ENCODE measurements at regions not wholly inside any gene's neighbourhood (a gene's known extent, or its start where the extent isn't known, plus 50 kb on each side); places are given as distances from the start of the nearest gene placed in this dataset.

DNA sequence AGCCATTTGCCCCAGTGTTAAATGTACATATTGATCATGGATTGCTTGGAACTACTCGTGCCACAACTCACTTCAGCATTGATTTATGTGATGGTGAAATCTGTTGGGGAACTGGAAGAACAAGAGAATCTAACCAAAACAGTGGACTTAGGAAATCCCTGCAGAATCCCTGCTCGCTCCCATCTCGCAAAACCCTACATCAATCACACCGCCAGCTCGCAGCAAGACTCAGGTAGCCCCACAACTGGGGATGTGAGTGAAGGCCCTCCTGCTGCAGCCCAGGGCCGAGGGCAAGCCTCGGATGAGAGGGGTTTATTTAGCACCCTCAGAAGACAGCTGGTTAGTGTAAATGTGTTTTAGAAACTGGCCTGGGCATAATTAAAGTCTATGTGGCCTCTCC is 171.6 kb downstream of the ANAPC1 start:
- TF ChIP-seq, protein P1, sequence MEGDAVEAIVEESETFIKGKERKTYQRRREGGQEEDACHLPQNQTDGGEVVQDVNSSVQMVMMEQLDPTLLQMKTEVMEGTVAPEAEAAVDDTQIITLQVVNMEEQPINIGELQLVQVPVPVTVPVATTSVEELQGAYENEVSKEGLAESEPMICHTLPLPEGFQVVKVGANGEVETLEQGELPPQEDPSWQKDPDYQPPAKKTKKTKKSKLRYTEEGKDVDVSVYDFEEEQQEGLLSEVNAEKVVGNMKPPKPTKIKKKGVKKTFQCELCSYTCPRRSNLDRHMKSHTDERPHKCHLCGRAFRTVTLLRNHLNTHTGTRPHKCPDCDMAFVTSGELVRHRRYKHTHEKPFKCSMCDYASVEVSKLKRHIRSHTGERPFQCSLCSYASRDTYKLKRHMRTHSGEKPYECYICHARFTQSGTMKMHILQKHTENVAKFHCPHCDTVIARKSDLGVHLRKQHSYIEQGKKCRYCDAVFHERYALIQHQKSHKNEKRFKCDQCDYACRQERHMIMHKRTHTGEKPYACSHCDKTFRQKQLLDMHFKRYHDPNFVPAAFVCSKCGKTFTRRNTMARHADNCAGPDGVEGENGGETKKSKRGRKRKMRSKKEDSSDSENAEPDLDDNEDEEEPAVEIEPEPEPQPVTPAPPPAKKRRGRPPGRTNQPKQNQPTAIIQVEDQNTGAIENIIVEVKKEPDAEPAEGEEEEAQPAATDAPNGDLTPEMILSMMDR (IDR thresholded peaks at IDR 0.05; ENCODE audit: control insufficient read depth, insufficient read depth, low read depth, low read length, missing control alignments) = no peak
- no peak for DNase-seq (ENCODE audit: low read depth)
- H3K4me3 ChIP-seq (ENCODE audit: control insufficient read depth, low read depth, low read length) = no peak overlapping the region

DNA sequence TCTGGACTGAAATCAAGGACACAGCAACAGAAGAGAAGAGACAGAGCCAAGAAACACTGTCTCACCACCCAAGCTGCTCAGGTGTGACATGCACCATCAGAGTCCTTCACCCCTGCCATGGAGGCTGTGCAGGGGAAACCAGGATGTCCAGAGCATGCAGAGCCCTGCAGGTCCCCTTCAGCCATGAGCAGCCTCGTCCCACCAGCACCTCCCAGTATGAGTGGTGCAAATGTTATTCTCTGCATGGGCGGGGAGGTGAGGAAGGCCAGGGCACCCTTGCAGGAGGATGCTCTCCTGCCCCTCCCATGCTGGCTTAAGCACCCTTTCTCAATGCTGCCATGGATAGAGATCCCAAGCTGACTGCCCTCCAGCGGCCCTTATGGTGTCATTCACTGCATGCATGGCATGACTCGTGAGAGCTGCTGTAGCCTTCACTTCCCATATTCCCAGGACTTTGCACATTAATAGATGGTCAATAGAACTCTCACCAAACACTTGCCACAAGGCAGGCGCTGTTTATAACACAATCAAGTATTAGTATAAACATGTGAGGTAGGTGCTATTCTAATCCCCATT is 171.0 kb downstream of the ANAPC1 start:
- TF ChIP-seq, protein P1 (IDR thresholded peaks at IDR 0.05; ENCODE audit: control insufficient read depth, insufficient read depth, low read depth, low read length, missing control alignments) = no peak
- no peak overlapping the region for H3K4me3 ChIP-seq (ENCODE audit: control insufficient read depth, low read depth, low read length)
- no peak for DNase-seq (ENCODE audit: low read depth)

DNA sequence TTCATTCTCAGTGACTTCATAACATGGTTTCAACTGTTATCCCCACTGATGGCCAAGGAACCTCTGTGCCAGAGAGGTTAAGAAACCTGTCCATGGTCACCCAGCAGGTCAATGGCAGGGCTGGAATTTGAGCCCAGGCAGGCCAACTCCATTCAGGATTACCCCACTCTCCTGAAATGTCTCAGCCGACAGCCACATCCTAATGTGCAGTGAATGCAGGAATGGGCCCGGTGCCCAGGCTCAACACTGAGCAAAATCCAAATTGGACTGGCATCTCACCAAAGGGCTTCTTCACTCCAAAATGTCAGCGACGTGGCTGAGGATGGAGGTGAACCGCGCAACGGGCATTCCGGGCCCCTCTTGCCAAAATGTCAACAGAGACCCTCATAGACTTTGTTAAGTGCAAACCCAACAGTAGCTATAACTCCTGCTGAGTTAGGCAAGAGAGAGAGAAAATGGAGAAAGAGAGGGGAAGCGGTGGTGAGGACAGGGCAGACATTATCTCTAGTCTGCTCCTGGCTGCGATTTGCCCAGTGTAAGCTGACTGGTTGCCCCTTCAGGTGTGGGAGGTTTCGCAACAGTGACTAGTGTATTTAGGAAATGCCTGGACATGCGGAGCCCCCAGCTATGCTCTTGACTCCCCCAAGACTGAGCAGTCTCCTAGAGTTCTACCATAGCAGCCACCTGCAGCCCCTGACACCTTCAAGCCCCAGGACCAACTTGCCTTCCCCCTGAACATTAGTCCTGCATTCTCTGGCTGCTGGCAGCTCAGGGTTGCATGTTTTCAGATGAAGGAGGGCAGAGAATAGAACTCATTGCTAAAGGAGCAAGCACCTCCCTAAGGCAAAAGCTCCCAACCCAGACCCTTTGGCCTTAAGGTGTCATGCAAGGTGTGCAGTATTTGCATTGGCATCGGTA is 167.7 kb downstream of the ANAPC1 start:
- TF ChIP-seq, protein P1 (IDR thresholded peaks at IDR 0.05; ENCODE audit: control insufficient read depth, insufficient read depth, low read depth, low read length, missing control alignments) = no peak
- DNase-seq (ENCODE audit: low read depth) = no peak

DNA sequence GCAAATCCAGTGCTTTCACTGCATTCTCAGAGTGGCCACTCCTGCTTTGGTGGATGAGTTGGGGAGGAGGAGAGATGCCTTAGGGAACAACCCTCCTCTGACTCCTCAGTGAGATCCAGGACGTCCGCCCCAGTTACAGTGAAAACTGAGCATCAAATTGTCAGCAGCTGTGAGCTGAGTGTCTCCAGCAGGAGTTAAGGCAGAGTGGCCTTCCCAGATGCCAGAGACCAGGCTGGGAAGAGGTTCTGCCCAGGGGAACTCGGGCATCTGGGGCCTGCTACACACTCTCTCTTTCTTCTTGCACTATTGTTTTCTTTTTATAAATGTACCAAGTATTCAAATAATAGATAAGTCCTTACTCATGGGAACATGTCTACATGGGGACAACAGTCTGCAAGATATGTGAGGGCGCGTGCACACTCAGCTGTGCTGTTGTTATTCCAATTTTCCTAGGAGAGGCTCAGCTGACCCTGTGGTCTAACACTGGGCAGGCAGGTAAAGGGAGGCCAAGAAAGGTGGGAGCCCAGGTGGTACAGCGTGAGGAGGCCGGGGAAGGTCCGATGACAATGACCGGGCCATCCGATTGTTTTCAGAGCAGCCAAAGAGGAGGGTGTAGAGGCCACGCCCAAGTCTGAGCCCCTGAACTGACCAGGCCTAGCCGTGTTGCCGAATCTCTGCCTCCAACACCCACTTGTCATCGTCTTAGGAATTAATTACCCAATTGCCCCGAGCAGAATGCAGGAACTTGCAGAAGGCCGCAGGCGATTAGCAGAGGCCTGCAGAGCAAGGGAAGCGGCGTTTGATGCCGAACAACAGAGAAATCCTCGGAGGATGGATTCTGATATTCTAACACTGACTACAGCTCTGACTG is 166.9 kb downstream of the ANAPC1 start:
- no peak overlapping the region for H3K4me3 ChIP-seq (ENCODE audit: control insufficient read depth, low read depth, low read length)
- no peak for DNase-seq (ENCODE audit: low read depth)
- TF ChIP-seq, protein P1 (IDR thresholded peaks at IDR 0.05; ENCODE audit: control insufficient read depth, insufficient read depth, low read depth, low read length, missing control alignments) = no peak

More for the DNA sequence above, 167.7 kb downstream of the ANAPC1 start:
- no peak overlapping the region for H3K4me3 ChIP-seq (ENCODE audit: control insufficient read depth, low read depth, low read length)

Data from AG09309 (cell line).